ENCODE measurements at regions not wholly inside any gene's neighbourhood (a gene's known extent, or its start where the extent isn't known, plus 50 kb on each side); places are given as distances from the start of the nearest gene placed in this dataset.

GRCh38 chr1:181858135-181858534 lies 203.4 kb downstream of the ZNF648 start:
- TF ChIP-seq POLR2AphosphoS5 (IDR thresholded peaks at IDR 0.05; ENCODE audit: low read depth) (no peak), REST (IDR thresholded peaks at IDR 0.05; ENCODE audit: insufficient replicate concordance, low read depth) (no peak), CTCF (IDR thresholded peaks at IDR 0.05; ENCODE audit: insufficient read depth, low read length) (no peak), GABPA (IDR thresholded peaks at IDR 0.05; ENCODE audit: low read depth) (no peak), SPI1 (IDR thresholded peaks at IDR 0.05; ENCODE audit: borderline replicate concordance, low read depth) (no peak)

Measured in HL-60 (cell line).